Fibroblast of mammary gland (primary cell): ENCODE measurements at regions not wholly inside any gene's neighbourhood (a gene's known extent, or its start where the extent isn't known, plus 50 kb on each side); places are given as distances from the start of the nearest gene placed in this dataset.
"Not testable (repeated sequence)": the region's sequence is repeated elsewhere in the genome, so short reads cannot be mapped to it uniquely, and the experiment has no call there.

Experiments used
- DNase-seq: peaks from one replicate; pipeline ENCODE4 v3.0.0-alpha.2; 2010; ENCODE audit warnings: low read depth
- H3K4me3 ChIP-seq: 2 replicates; pipeline ENCODE4 v1.5.1; 2011; ENCODE audit warnings: low read depth, mild to moderate bottlenecking, low read length, moderate library complexity; ENCODE audit not compliant: control insufficient read depth
- TF ChIP-seq, protein P1 (sequence below): conservative IDR thresholded peaks from 2 replicates; pipeline ENCODE4 v1.5.1; 2011; ENCODE audit warnings: low read depth, low read length, inconsistent platforms; ENCODE audit not compliant: control insufficient read depth, insufficient read depth

DNA sequence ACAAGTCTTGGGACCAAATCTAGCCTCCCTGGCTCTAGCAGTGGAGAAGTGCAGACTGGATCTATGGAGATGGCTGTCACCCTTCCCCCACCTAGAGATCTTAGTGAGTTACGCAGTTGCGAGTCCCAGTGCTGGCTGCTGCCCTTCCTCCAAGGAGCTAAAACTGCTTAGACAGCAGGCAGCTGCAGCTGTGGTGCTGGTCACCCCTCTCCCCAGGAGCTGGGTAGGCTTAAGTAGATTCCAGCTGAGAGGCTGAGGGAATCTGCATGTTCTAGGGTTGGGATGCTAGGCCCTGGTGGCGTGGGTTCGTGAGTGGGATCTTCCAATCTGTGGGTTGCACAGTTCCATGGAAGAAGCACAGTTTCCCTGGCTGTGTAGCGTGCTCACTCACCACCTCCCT is 120.2 kb downstream of the SLC35B3 start:
- H3K4me3 ChIP-seq: no peak overlapping the region
- no peak for DNase-seq
- TF ChIP-seq, protein P1, sequence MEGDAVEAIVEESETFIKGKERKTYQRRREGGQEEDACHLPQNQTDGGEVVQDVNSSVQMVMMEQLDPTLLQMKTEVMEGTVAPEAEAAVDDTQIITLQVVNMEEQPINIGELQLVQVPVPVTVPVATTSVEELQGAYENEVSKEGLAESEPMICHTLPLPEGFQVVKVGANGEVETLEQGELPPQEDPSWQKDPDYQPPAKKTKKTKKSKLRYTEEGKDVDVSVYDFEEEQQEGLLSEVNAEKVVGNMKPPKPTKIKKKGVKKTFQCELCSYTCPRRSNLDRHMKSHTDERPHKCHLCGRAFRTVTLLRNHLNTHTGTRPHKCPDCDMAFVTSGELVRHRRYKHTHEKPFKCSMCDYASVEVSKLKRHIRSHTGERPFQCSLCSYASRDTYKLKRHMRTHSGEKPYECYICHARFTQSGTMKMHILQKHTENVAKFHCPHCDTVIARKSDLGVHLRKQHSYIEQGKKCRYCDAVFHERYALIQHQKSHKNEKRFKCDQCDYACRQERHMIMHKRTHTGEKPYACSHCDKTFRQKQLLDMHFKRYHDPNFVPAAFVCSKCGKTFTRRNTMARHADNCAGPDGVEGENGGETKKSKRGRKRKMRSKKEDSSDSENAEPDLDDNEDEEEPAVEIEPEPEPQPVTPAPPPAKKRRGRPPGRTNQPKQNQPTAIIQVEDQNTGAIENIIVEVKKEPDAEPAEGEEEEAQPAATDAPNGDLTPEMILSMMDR: no peak

DNA sequence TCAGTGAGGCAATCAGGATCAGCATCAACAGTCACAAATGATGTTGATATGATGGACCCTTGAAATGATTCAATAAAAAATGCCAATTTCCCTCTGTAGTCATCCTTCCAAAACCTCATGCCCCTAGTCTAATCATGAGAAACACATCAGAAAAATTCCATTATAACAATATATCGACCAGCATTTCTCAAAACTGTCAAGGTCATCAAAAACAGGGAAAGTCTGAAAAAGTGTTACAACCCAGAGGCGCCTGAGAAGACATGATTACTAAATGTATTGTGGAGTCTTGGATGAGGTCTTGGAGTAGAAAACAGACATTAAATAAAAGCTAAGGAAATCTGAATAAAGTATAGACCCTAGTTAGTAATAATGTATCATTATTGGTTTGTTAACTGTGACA is 133.8 kb downstream of the SLC35B3 start:
- no peak for DNase-seq
- TF ChIP-seq, protein P1: no peak
- H3K4me3 ChIP-seq: no peak overlapping the region

DNA sequence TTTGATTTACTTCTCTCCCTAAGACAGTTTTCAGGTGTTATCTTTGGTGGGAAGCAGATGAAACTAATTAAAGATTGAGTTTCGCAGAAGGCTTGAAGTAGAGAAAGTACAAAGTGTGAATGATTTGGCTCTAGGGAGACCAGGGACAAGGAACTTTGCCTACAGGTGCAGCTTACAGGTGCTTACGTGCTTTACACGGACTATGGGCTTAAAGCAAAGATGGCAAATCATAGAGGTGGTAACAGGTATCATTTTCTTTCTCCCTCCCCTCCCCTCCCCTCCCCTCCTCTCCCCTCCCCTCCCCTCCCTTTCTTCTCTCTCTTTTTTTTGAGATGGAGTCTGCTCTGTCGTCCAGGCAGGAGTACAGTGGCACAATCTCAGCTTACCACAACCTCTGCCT is 136.3 kb downstream of the SLC35B3 start:
- H3K4me3 ChIP-seq: no peak overlapping the region
- TF ChIP-seq, protein P1: no peak
- no peak for DNase-seq

DNA sequence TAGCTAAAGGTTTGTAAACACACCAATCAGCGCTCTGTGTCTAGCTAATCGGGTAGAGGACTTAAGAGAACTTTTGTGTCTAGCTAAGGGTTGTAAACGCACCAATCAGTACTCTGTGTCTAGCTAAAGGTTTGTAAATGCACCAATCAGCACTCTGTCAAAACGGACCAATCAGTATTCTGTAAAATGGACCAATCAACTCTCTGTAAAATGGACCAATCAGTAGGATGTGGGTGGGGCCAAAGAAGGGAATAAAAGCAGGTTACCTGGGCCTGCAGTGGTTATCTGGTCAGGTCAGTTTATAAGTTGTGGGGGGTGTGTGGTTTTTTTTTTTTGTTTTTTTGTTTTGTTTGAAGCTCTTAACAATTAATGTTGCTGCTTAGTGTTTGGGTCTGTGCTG is 152.4 kb downstream of the SLC35B3 start:
- not testable (repeated sequence) for H3K4me3 ChIP-seq, DNase-seq

DNA sequence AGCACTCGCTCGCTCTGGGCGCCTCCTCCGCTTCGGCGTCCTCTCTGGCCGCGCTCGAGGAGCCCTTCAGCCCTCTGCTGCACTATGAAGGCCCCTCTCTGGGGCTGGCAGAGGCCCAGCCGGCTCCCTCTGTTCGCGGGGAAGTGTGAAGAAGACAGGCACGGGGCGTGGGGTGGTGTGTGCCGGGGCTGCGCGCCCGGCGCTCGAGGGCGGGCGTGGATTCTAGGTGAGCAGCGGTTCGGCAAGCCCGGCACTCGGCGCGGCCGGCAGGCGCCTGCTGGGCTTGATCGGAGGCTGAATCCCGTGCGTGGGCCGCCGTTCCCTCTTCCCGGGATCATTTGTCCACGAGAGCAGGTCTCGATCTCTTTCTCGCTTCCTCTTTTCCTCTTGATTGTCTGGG is 153.0 kb downstream of the SLC35B3 start:
- TF ChIP-seq, protein P1: no peak
- H3K4me3 ChIP-seq: no peak overlapping the region
- DNase-seq: no peak

DNA sequence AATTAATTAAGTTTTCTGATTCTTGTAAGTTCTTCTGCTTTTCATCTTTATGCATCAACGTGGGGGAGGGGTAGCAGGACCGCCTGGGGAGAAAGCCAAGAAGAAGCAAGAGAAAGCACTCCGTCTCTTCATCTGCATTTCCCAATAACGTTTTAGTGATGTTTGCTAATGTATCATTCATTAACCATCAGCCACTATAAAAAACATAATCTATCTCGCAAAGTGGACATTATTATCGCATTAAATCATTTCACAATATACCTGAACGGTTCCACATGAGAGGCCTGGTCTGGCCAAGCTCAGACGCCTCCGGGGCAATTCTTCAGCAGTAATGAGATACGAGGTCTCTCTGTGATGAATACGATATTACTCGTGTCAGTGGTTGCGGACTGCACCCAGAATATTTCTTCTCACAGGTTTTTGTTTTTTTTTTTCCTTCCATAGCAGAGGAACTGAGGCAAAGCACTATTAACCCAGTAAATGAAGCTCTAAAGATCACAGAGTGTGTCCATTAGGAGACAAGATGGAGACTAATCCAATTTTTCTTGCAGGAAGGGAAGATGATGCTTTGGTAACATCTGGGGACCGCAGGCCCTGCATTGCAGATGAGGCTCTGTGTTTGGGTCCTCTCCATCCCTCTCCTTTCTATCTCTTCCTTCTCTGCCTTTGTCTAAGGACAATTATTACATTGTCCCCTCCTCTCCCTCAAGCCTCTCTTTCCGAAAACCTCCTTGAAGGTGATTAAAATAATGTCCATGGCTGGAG is 156.1 kb downstream of the SLC35B3 start:
- TF ChIP-seq, protein P1: no peak
- no peak for DNase-seq

DNA sequence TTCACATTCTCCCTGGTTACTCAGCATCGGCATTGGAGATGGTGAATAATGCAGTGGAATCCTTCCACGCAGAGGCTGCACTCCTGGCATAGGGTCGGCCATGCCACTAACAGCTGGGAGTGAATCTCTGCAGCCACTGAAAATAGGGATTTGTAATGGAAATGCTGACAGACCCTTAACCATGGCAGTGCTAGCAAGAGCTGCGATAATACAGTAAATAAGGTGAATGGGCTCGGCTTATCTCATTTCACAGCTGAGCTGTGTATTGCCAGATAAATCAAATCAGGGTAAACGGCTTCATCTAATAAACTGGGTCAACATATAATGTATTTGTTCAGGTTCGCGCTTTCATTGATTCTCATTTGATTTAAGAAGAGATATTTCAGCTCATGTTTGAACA is 156.8 kb downstream of the SLC35B3 start:
- no peak overlapping the region for H3K4me3 ChIP-seq
- TF ChIP-seq, protein P1: no peak
- no peak for DNase-seq

More for the DNA sequence above, 156.1 kb downstream of the SLC35B3 start:
- no peak overlapping the region for H3K4me3 ChIP-seq
